HCT116 (cell line): ENCODE measurements at regions not wholly inside any gene's neighbourhood (a gene's known extent, or its start where the extent isn't known, plus 50 kb on each side); places are given as distances from the start of the nearest gene placed in this dataset.

Experiments used
- ATAC-seq: fragments of 200-7000 bp; cut with Tn5 transposase; 2 replicates; pipeline ENCODE4 v1.9.1; 2020; ENCODE audit warnings: mild to moderate bottlenecking, moderate library complexity
- BruUV-seq: library from RNA; stranded (reverse); fragments of 400-500 nt; replicated peaks from 2 replicates; lab custom pipeline; 2021; lab: Mats Ljungman, UMichigan
- CTCF ChIA-PET: fragments of 300-600 bp; sonication (Branson Sonifier 250); formaldehyde crosslinking; loops from one replicate; lab custom pipeline; 2021; ENCODE audit warnings: antibody characterized with exemption; lab: Charles Lee
- POLR2A ChIA-PET: fragments of 300-600, 350-600 bp; sonication (Branson Sonifier 250); formaldehyde crosslinking; loops from one replicate; lab custom pipeline; 2021; ENCODE audit warnings: antibody characterized with exemption; lab: Charles Lee
- RAD21 ChIA-PET, 2 experiments: fragments of 300-600 bp; sonication (Branson Sonifier 250); formaldehyde crosslinking; loops; one replicate each; lab custom pipeline; 2023; ENCODE audit warnings: low total read pairs in 2 of 2; ENCODE audit not compliant: uncharacterized antibody in 2 of 2, unreplicated experiment in 2 of 2, low non-redundant PET in 1 of 2; lab: Charles Lee
- DNase-seq: peaks from one replicate; pipeline ENCODE4 v3.0.0-alpha.2; 2010; ENCODE audit warnings: low read depth, low spot score
- H2AFZ ChIP-seq: fragments of 200-600 bp; shearing (Covaris generic), sonication (generic); 2 replicates; pipeline ENCODE4 v1.6.1; 2017; ENCODE audit warnings: low read depth, mixed run types, mixed read lengths, antibody characterized with exemption, low read length; ENCODE audit not compliant: poor library complexity, severe bottlenecking
- H3K27ac ChIP-seq: 2 replicates; pipeline ENCODE4 v1.5.1; 2012; ENCODE audit warnings: low read depth, low read length
- H3K27me3 ChIP-seq: fragments of 200-600 bp; sonication (generic); 2 replicates; pipeline ENCODE4 v1.6.1; 2016; ENCODE audit warnings: mixed run types, low read length, mixed read lengths; ENCODE audit not compliant: insufficient read depth
- H3K36me3 ChIP-seq, 2 experiments: fragments of 200-500 bp in 1 of 2; fragments of 200-600 bp in 1 of 2; sonication (Bioruptor generic) in 1 of 2; sonication (generic) in 1 of 2; 2 replicates each; pipeline versions ENCODE4 v1.5.1 to v1.6.1; 2014 to 2016; ENCODE audit warnings: low read length in 2 of 2, inconsistent platforms in 1 of 2, mixed read lengths in 1 of 2, mixed run types in 1 of 2; ENCODE audit not compliant: insufficient read depth in 2 of 2, control insufficient read depth in 1 of 2
- H3K4me1 ChIP-seq, 2 experiments: fragments of 200-600 bp in 1 of 2; sonication (generic) in 1 of 2; 2 replicates each; pipeline versions ENCODE4 v1.5.1 to v1.6.1; 2012 to 2017; ENCODE audit warnings: low read length in 2 of 2, inconsistent platforms in 1 of 2, mild to moderate bottlenecking in 1 of 2, mixed read lengths in 1 of 2, mixed run types in 1 of 2, moderate library complexity in 1 of 2; ENCODE audit not compliant: insufficient read depth in 2 of 2, control insufficient read depth in 1 of 2
- H3K4me2 ChIP-seq: fragments of 200-600 bp; sonication (generic); 2 replicates; pipeline ENCODE4 v1.6.1; 2017; ENCODE audit warnings: mixed run types, low read length, mixed read lengths
- H3K4me3 ChIP-seq, 2 experiments: fragments of 200-600 bp in 1 of 2; sonication (generic) in 1 of 2; replicated peaks in 1 of 2; 2 replicates each; pipeline ENCODE4 v1.5.1; 2011 to 2016; ENCODE audit warnings: low read length in 2 of 2, control low read depth in 1 of 2, low read depth in 1 of 2, mild to moderate bottlenecking in 1 of 2, mixed read lengths in 1 of 2, mixed run types in 1 of 2
- H3K79me2 ChIP-seq: fragments of 200-600 bp; sonication (generic); 2 replicates; pipeline ENCODE4 v1.6.1; 2017; ENCODE audit warnings: mild to moderate bottlenecking, mixed run types, low read length, moderate library complexity, mixed read lengths; ENCODE audit not compliant: insufficient read depth
- H3K9ac ChIP-seq: fragments of 200-600 bp; sonication (generic); 2 replicates; pipeline ENCODE4 v1.6.1; 2016; ENCODE audit warnings: low read length, mixed read lengths
- H3K9me2 ChIP-seq: fragments of 200-600 bp; sonication (generic), shearing (Covaris generic); 2 replicates; pipeline ENCODE4 v1.6.1; 2017; ENCODE audit warnings: mixed run types, mild to moderate bottlenecking, moderate library complexity; ENCODE audit not compliant: insufficient read depth
- H3K9me3 ChIP-seq, 2 experiments: fragments of 200-500 bp in 1 of 2; fragments of 200-600 bp in 1 of 2; sonication (Bioruptor generic) in 1 of 2; sonication (generic) in 1 of 2; 2 replicates each; pipeline ENCODE4 v1.6.1; 2014 to 2017; ENCODE audit warnings: low read length in 2 of 2, mixed read lengths in 2 of 2, inconsistent platforms in 1 of 2, low read depth in 1 of 2, mild to moderate bottlenecking in 1 of 2, mixed run types in 1 of 2, moderate library complexity in 1 of 2; ENCODE audit not compliant: control insufficient read depth in 1 of 2, insufficient read depth in 1 of 2
- H4K20me1 ChIP-seq: fragments of 200-600 bp; sonication (generic), shearing (Covaris generic); 2 replicates; pipeline ENCODE4 v1.6.1; 2017; ENCODE audit warnings: mixed run types, mild to moderate bottlenecking, moderate library complexity; ENCODE audit not compliant: insufficient read depth
- ELF1 ChIP-seq: IDR thresholded peaks from 2 replicates; pipeline ENCODE4 v1.6.1; 2012; ENCODE audit warnings: low read depth, borderline replicate concordance
- FOSL1 ChIP-seq: IDR thresholded peaks from 2 replicates; pipeline ENCODE4 v1.6.1; 2012; ENCODE audit warnings: low read depth
- JUND ChIP-seq: IDR thresholded peaks from 2 replicates; pipeline ENCODE4 v1.6.1; 2012
- MAX ChIP-seq: IDR thresholded peaks from 2 replicates; pipeline ENCODE4 v1.6.1; 2012
- POLR2A ChIP-seq: IDR thresholded peaks from 2 replicates; pipeline ENCODE4 v1.7.0; 2011; ENCODE audit warnings: borderline replicate concordance; ENCODE audit not compliant: insufficient read depth, insufficient read length; ENCODE audit errors: extremely low read depth
- SRF ChIP-seq: IDR thresholded peaks from 2 replicates; pipeline ENCODE4 v1.6.1; 2012; ENCODE audit warnings: low read depth
- TCF7L2 ChIP-seq: IDR thresholded peaks from 2 replicates; pipeline ENCODE4 v1.7.0; 2011; ENCODE audit warnings: borderline replicate concordance, inconsistent platforms; ENCODE audit not compliant: insufficient read depth, insufficient read length; ENCODE audit errors: extremely low read depth
- ZNF274 ChIP-seq: fragments of 200-500 bp; sonication (Bioruptor generic); IDR thresholded peaks from 2 replicates; pipeline ENCODE4 v1.6.1; 2014; ENCODE audit warnings: mild to moderate bottlenecking, low read depth, low read length, inconsistent platforms
- intact Hi-C: fragments of 100-400 bp; cut with micrococcal nuclease; formaldehyde crosslinking; loops from 2 replicates; pipeline ENCODE4 v1.10.0; 2022
- TF ChIP-seq, protein P1 (sequence below): IDR thresholded peaks from 2 replicates; pipeline ENCODE4 v1.6.1; 2011; ENCODE audit warnings: mild to moderate bottlenecking, low read length, moderate library complexity; ENCODE audit not compliant: insufficient replicate concordance; ENCODE audit errors: extremely low read depth

DNA sequence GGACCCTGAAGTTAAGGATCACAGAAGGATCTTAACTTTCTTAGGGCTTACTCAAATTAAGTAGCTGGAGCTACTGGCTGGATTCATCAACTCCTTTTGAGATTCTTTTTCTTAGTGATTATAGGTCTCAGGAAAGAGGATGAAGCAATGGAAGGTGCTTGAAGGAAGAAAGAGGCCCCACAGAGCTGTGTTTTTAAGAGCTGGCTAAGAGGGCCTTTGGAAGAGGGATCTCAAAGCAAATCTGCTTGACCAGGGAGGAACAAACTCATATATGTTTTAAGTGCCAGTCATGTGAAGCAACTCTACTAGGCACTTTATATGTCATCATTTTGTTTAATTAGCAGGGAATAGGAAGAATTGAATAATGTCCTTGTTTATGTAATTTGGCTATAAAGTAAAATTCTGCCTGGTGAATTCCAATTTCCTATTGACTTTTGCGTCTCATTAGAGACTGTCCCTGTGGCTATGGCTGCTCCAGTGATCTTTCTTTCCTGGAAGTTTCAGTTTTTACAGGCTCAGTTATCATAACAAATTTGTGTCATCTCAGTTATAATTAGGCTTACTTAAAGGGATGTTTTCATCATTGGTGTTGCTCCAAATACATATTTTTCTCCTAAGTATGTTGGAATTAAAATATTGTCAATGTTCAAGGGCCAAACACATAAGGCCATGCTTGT, 222.8 kb upstream of the CITED2 start:
- no TSS peak for BruUV-seq
- TF ChIP-seq SRF (no peak), ELF1 (no peak), ZNF274 (no peak), JUND (no peak), FOSL1 (no peak), MAX (no peak), TCF7L2 (no peak), POLR2A (no peak)
- TF ChIP-seq, protein P1, sequence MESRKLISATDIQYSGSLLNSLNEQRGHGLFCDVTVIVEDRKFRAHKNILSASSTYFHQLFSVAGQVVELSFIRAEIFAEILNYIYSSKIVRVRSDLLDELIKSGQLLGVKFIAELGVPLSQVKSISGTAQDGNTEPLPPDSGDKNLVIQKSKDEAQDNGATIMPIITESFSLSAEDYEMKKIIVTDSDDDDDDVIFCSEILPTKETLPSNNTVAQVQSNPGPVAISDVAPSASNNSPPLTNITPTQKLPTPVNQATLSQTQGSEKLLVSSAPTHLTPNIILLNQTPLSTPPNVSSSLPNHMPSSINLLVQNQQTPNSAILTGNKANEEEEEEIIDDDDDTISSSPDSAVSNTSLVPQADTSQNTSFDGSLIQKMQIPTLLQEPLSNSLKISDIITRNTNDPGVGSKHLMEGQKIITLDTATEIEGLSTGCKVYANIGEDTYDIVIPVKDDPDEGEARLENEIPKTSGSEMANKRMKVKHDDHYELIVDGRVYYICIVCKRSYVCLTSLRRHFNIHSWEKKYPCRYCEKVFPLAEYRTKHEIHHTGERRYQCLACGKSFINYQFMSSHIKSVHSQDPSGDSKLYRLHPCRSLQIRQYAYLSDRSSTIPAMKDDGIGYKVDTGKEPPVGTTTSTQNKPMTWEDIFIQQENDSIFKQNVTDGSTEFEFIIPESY, result no peak

More for the DNA sequence above, 222.8 kb upstream of the CITED2 start:
- H3K4me2 ChIP-seq, result peak overlapping the region; percentile 8; the same call in 1 of the 2 replicates
- no peak overlapping the region for H3K9ac ChIP-seq
- ChIA-PET POLR2A (no interaction called here), RAD21 (interaction anchor here in 1 of 2 experiments (0.6 kb wide), 1 partner anchor 188 kb away, joined by 6 read pairs; no protein-coding TSS in a partner anchor), CTCF (no interaction called here)
- no peaks in the 10 kb centered on the region for H4K20me1 ChIP-seq
- no peaks in the 10 kb centered on the region for H3K27me3 ChIP-seq
- ATAC-seq (no peak), DNase-seq (no peak)
- H3K9me3 ChIP-seq, result no peaks in the 10 kb centered on the region
- H3K9me2 ChIP-seq, result 0 out of 2 replicates have a peak, but pooled peaks cover 3% of the 10 kb centered on the region
- no peaks in the 10 kb centered on the region for H3K79me2 ChIP-seq
- no peak overlapping the region for H3K27ac ChIP-seq
- H3K4me1 ChIP-seq, result peaks cover 0 to 6% of the 10 kb centered on the region in 2 experiments; a peak in 2 of 4 replicates
- no peak overlapping the region for H2AFZ ChIP-seq
- H3K4me3 ChIP-seq, result no peak overlapping the region
- intact Hi-C loops, result no loop called here
- H3K36me3 ChIP-seq, result no peaks in the 10 kb centered on the region
